GM21390 (cell line): ENCODE measurements at regions not wholly inside any gene's neighbourhood (a gene's known extent, or its start where the extent isn't known, plus 50 kb on each side); places are given as distances from the start of the nearest gene placed in this dataset.

Experiments
- ATAC-seq: cut with Tn5 transposase; IDR thresholded peaks from one replicate; pipeline ENCODE4 v1.9.1; 2021; ENCODE audit not compliant: unreplicated experiment

- ATAC-seq: no peak
These were observed 61.6 kb downstream of the CCR1 start for GRCh38 chr3:46146548-46146947.

DNA sequence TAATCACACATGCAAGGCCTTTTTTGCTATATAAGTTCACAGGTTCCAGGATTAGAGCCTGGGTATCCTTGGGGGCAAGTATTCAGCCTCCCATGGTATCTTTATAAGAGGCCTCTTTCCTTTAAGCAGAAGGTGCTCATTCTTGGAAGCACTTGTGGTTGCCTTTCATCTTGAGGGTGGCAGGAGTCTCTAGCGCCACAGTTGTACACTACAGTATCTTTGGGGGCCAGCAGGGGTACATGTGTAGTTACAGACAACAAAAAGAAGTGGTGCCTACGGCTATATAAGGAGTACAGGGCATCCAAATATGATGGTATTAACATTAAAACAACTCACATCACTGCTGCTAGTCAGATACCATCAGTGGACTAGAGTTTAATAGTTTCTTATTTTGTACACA, 62.1 kb downstream of the CCR1 start:
- no peak for ATAC-seq

DNA sequence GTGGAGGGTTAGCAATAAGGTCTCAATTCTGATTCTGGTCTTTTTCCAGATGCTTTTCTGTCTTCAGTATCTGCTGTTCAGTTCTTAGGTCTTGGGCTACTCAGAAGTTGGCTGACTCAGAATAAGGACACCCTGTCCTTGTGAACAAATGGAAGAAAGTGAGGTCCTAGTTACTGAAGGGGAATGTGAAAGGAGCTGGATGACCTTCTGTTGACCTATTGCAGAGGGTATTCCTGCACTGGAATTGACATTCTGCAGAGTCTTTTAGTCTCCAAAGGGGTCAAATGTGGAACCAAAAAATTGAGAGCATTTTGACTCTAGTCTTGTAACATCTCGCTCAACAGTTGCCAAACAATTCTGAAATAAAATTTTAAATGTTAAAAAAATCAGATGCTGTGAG, 63.0 kb downstream of the CCR1 start:
- ATAC-seq: no peak

GRCh38 chr3:46143951-46144473, 64.1 kb downstream of the CCR1 start:
- no peak for ATAC-seq

DNA sequence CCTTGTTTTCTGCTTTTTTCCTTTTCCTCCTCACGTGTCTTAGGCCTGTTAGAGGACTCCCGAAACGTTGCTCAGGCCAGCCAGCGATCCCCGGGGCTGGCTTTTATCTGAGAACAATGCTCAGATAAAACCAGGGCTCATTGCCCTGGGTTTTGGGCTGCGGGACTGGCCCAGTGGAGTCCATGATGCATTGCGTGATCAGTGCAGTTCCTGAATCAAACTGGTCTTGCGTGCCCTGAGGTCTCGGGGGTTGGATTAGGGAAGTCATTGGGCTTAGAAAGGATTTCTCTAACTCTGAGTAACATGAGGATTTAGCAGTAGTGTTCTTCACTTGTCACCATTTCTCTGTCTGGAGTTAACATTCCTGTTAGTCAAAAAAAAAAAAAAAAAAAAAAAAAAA, 66.3 kb downstream of the CCR1 start:
- ATAC-seq: no peak

DNA sequence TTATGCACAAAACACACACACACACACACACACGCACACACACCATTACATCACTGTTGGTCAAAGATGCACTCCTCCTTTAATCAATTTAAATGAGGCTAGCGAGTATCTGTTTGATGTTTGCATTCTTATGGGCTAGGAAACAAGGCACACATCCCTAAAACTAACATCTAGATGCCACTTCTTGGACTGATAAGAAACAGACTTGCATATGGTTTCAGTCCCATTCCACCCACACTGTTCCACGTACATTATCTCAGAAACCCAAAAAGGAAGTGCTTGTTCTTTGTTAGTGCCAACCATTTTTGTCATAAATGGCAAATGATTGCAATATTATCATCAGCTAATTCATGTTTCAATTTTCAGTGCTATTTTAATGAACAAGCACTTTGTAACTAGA, 69.5 kb downstream of the CCR1 start:
- ATAC-seq: no peak

GRCh38 chr3:46135475-46135874, 72.6 kb downstream of the CCR1 start:
- no peak for ATAC-seq

DNA sequence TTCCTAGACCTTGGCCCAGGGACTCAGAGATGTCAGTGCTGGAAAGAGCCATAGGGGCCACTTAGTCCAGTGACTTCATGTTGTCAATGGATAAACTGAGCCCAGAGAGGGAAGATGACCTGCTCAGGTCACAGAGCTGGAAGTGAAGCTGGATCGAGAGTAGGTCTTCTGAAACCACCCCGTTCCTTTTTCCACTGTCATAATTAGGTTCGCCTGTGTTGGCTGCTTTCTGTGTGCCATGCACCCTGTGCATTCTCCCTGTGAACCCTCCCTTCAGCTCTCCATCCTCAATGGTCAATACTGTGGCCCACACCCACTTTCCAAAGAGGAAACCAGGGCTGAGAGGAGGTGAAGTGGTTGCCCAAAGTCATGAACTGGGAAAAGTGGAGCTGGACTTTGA, 74.8 kb downstream of the CCR1 start:
- no peak for ATAC-seq

DNA sequence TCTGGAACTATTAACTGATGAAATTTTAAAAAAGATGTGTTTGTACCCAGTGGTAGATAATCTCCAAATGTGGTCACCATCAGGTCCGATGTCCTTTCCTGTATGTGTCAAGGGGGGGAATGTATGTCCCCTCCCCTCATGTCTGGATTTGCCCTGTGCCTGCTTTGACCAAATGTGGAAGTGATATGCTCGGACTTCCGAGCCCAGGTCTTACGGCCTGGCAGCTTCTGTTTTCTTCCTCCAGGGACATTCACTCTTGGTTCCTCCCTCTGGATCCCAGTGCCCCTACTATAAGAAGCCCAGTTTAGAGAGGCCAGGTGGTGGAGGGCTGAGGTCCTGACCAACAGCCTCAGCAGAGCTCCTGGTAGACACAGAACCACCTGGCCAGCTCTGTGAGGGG, 75.5 kb downstream of the CCR1 start:
- no peak for ATAC-seq

GRCh38 chr3:46131884-46132450, 76.1 kb downstream of the CCR1 start:
- ATAC-seq: no peak

GRCh38 chr3:46130631-46131310, 77.3 kb downstream of the CCR1 start:
- no peak for ATAC-seq

- no peak for ATAC-seq
These were observed 78.4 kb downstream of the CCR1 start for GRCh38 chr3:46129588-46130272.

- no peak for ATAC-seq
These were observed 80.6 kb downstream of the CCR1 start for GRCh38 chr3:46127503-46127902.

DNA sequence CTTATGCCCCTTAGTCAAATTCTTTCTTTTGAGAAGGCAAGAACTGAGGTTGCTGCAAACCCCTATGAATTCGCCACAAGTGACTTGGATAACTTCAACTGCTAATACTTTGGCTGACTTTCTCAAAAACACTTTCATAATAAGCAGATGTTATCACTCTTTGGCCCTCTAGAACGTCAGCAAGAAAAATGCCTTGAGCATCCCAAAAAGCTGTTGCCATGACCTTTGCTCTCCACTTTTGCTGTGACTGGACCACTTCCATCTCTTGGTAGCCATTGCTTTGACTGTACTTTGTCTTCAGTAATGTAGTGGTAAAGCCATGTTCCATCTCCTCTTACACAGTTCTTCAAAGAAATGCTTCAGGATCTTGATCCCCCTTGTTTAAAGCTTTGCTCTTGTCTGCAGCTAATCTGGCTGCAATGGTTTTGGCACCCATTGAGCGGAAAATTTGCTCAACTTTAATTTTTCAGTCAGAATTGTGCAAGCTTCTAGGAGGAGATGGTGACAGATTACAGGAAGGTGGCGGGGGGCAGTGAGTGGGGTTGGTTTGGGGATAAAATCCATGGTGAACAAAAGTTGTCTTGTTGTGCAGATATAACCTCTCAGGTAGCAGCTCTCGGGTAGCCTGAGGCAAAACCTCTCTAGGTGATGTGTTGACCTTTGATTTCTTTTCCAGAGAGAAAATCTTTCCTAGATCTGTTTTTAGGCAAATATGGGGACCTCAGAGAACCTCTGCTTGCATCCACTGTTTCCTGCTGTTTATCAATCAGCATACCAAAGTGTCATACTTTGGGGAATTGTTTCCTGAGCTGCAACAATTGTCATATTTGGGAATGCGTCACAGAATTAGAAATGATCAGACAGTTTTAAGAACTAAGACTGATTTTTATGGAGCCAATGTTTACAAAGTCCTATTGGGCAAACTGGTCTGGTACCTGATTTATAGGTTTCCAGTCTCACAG, 83.6 kb downstream of the CCR1 start:
- no peak for ATAC-seq

GRCh38 chr3:46123646-46124045, 84.5 kb downstream of the CCR1 start:
- no peak for ATAC-seq

GRCh38 chr3:46122091-46122490, 86.0 kb downstream of the CCR1 start:
- ATAC-seq: no peak

- ATAC-seq: no peak
These were observed 87.1 kb downstream of the CCR1 start for GRCh38 chr3:46120983-46121382.

DNA sequence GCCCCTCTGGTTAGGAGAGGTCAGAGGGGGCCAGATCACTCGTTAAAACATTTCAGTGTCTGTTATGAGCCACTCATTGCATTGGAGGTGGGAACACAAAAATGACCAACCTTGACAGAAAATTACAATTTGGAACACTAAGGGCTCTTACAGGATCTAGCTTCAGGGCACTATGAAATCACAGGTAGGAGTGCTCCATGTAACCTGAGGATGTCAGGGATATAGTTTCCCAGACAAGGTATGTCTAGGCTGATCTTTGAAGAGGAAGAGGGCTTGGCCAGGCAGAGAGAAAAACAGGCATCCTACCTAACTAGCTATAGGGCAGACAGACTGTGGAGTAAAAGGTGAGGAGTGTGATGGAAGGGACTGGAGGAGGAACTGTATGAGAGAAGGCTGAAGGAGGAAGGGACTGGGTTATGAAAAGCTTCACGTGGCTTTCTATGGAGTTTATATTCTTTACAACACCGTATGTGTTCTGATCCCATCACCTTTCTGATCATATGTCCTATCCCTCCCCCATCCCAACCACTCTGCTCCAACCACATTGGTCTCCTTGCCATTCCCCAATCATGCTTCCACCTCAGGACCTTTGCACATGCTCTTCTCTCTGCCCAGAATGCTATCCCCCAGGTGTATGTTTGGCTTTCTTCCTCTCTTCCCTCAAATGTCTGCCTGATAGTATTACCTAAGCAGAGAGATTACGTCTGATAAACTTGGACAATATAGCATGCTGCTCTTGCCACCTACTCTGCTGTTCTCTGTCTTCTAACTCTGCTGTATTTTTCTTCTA, 88.2 kb downstream of the CCR1 start:
- no peak for ATAC-seq

DNA sequence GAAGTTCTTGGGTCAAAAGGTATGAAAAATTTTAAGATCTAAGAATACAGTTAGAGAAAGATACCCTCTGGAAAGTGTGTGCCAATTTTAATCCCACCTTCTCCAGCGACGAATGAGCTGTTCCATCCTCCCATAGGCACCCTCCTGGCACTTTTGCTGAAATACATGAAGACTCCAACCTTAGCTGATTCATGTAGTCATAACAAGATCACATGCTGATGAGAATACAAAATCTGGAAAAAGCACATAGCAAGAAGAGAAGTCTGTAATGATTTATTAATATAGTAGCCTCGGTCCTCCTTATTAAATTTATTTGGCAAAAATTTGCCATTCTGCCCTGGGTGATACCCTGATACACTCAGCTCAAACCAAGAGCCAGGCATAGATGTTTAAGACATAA, 88.9 kb downstream of the CCR1 start:
- ATAC-seq: no peak

DNA sequence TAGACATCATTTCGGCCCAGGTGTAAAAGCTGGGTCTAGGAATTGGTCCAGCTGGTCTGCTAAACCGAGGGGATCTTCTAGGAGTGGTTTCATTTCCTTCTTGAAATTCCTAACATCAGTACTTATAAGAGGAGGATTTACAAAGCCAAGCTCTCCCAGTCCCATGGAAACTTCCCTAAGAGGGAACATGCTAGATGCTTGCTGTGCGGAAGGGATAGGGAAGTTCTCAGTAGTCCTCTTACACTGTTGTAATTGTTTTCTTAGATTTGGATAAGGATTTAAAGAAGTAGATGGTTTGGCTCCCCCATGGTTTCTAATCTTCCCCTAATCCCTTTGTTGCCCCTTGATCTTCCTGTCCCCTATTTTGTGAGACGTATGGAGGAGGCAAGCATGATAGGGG, 89.7 kb upstream of the XCR1 start:
- no peak for ATAC-seq
